ENCODE measurements at regions not wholly inside any gene's neighbourhood (a gene's known extent, or its start where the extent isn't known, plus 50 kb on each side); places are given as distances from the start of the nearest gene placed in this dataset.

- no peak for FAIRE-seq
Measured at GRCh38 chr13:78420814-78421213, 182.5 kb downstream of the POU4F1 start.

GRCh38 chr13:78413887-78414553, 189.3 kb downstream of the POU4F1 start:
- no peak for FAIRE-seq

- no peak for FAIRE-seq
Measured at GRCh38 chr13:78410847-78411246, 192.5 kb downstream of the POU4F1 start.

GRCh38 chr13:78410164-78410563, 193.2 kb downstream of the POU4F1 start:
- FAIRE-seq: no peak

- FAIRE-seq: no peak
Measured at GRCh38 chr13:78409172-78409571, 194.2 kb downstream of the POU4F1 start.

- FAIRE-seq: no peak
Measured at GRCh38 chr13:78404846-78405360, 198.4 kb downstream of the POU4F1 start.

- FAIRE-seq: no peak
Measured at GRCh38 chr13:78402708-78403400, 200.5 kb downstream of the POU4F1 start.

- no peak for FAIRE-seq
Measured at GRCh38 chr13:78401873-78402707, 201.3 kb downstream of the POU4F1 start.

GRCh38 chr13:78398743-78399410, 204.5 kb downstream of the POU4F1 start:
- no peak for FAIRE-seq

GRCh38 chr13:78393286-78394142, 209.8 kb downstream of the POU4F1 start:
- no peak for FAIRE-seq

GRCh38 chr13:78383899-78384298, 219.5 kb downstream of the POU4F1 start:
- FAIRE-seq: no peak

- no peak for FAIRE-seq
Measured at GRCh38 chr13:78383071-78383484, 220.3 kb downstream of the POU4F1 start.

- no peak for FAIRE-seq
Measured at GRCh38 chr13:78382491-78382890, 220.9 kb downstream of the POU4F1 start.

- no peak for FAIRE-seq
Measured at GRCh38 chr13:78376822-78377221, 226.5 kb downstream of the POU4F1 start.

- no peak for FAIRE-seq
Measured at GRCh38 chr13:78376033-78376432, 227.3 kb downstream of the POU4F1 start.

GRCh38 chr13:78372581-78372980, 230.8 kb downstream of the POU4F1 start:
- no peak for FAIRE-seq

GRCh38 chr13:78370231-78370630, 233.1 kb downstream of the POU4F1 start:
- no peak for FAIRE-seq

GRCh38 chr13:78364711-78365110, 238.6 kb downstream of the POU4F1 start:
- no peak for FAIRE-seq

GRCh38 chr13:78341032-78341431, 262.3 kb downstream of the POU4F1 start:
- FAIRE-seq: no peak

- no peak for FAIRE-seq
Measured at GRCh38 chr13:78339927-78340326, 263.4 kb downstream of the POU4F1 start.

GRCh38 chr13:78334059-78334458, 269.3 kb downstream of the POU4F1 start:
- no peak for FAIRE-seq

- FAIRE-seq: no peak
Measured at GRCh38 chr13:78326633-78327032, 276.7 kb downstream of the POU4F1 start.
